IPS-20b (cell line): ENCODE measurements at regions not wholly inside any gene's neighbourhood (a gene's known extent, or its start where the extent isn't known, plus 50 kb on each side); places are given as distances from the start of the nearest gene placed in this dataset.
A peak's percentile ranks its signal among the peaks of the same experiment; 100 is the strongest.

Source experiments
- H3K27ac ChIP-seq: one replicate; pipeline ENCODE4 v1.5.1; 2013; ENCODE audit warnings: low read length
- H3K27me3 ChIP-seq: 2 replicates; pipeline ENCODE4 v1.6.1; 2013; ENCODE audit warnings: mild to moderate bottlenecking, low read length, inconsistent platforms; ENCODE audit not compliant: insufficient read depth
- H3K36me3 ChIP-seq: 2 replicates; pipeline ENCODE4 v1.6.1; 2013; ENCODE audit warnings: low read depth, mild to moderate bottlenecking, inconsistent platforms, low read length, moderate library complexity; ENCODE audit not compliant: insufficient read depth
- H3K4me1 ChIP-seq: 2 replicates; pipeline ENCODE4 v1.6.1; 2013; ENCODE audit warnings: mild to moderate bottlenecking, control low read depth, inconsistent platforms, low read length, moderate library complexity; ENCODE audit not compliant: insufficient read depth
- H3K4me3 ChIP-seq: 2 replicates; pipeline ENCODE4 v1.5.1; 2013; ENCODE audit warnings: mild to moderate bottlenecking, low read length, inconsistent platforms
- H3K9ac ChIP-seq: 2 replicates; pipeline ENCODE4 v1.6.1; 2013; ENCODE audit warnings: low read depth, mild to moderate bottlenecking, inconsistent platforms, low read length, moderate library complexity
- H3K9me3 ChIP-seq: 2 replicates; pipeline ENCODE4 v1.6.1; 2013; ENCODE audit warnings: mild to moderate bottlenecking, low read depth, low read length, inconsistent platforms; ENCODE audit not compliant: insufficient read depth

- Histone ChIP-seq H3K4me3 (no peak overlapping the region), H3K36me3 (no peaks in the 10 kb centered on the region), H3K4me1 (no peaks in the 10 kb centered on the region), H3K9me3 (no peaks in the 10 kb centered on the region; the same call in 1 of the 2 replicates), H3K27me3 (no peaks in the 10 kb centered on the region), H3K9ac (no peak overlapping the region), H3K27ac (no peak overlapping the region)
These were observed 176.6 kb upstream of the NECTIN3 start for GRCh38 chr3:110895054-110895453.

DNA sequence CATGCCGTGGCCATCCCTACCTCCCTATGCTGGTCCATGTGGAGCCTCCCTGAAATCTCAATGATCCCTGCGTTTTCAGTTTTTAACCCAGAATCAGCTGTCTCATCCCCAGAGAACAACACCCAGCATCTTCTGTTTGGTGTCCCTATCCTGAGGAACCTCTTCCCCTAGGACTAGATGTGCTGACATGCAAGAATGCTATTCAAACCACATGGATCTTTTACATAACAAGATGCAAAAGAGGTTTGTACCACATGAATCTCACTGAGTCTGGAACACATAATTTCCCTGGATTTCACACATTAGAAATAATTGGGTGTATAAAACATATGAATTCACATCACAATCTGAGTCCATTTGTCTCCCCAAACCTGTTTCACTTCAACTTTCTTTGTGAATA, 174.6 kb upstream of the NECTIN3 start:
- Histone ChIP-seq H3K36me3 (no peaks in the 10 kb centered on the region), H3K27me3 (no peaks in the 10 kb centered on the region), H3K27ac (no peak overlapping the region), H3K9me3 (no peaks in the 10 kb centered on the region; the same call in 1 of the 2 replicates), H3K9ac (no peak overlapping the region), H3K4me1 (no peaks in the 10 kb centered on the region), H3K4me3 (no peak overlapping the region)

- no peak overlapping the region for H3K27ac ChIP-seq
- H3K27me3 ChIP-seq, result no peaks in the 10 kb centered on the region
- no peaks in the 10 kb centered on the region for H3K4me1 ChIP-seq
- H3K4me3 ChIP-seq, result no peak overlapping the region
- H3K9me3 ChIP-seq, result no peaks in the 10 kb centered on the region
- no peaks in the 10 kb centered on the region for H3K36me3 ChIP-seq
- no peak overlapping the region for H3K9ac ChIP-seq
These were observed 171.0 kb upstream of the NECTIN3 start for GRCh38 chr3:110900576-110900975.

DNA sequence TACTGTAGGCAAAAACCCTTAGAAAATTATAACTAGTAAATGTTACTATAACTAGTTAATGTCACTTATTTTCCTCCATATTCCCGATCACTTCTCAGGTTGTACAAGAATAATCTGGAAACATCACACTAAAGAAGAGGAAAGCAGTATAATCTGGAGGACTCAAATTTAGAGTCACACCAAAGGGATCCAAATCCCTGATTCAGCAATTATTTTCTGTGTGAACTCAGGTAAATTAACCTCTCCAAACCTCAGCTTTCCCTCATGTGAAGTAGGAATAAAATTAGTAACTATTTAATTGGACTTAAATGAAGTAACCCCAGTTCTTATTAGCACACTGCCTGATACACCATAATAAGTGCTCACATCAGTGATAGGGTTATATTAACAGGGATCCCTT, 170.1 kb upstream of the NECTIN3 start:
- no peaks in the 10 kb centered on the region for H3K4me1 ChIP-seq
- no peaks in the 10 kb centered on the region for H3K9me3 ChIP-seq
- H3K36me3 ChIP-seq, result no peaks in the 10 kb centered on the region
- H3K9ac ChIP-seq, result no peak overlapping the region
- no peaks in the 10 kb centered on the region for H3K27me3 ChIP-seq
- no peak overlapping the region for H3K27ac ChIP-seq
- H3K4me3 ChIP-seq, result no peak overlapping the region

- H3K36me3 ChIP-seq, result no peaks in the 10 kb centered on the region
- no peaks in the 10 kb centered on the region for H3K9me3 ChIP-seq
- no peaks in the 10 kb centered on the region for H3K27me3 ChIP-seq
- H3K4me1 ChIP-seq, result no peaks in the 10 kb centered on the region
- H3K9ac ChIP-seq, result no peak overlapping the region
- H3K27ac ChIP-seq, result no peak overlapping the region
- no peak overlapping the region for H3K4me3 ChIP-seq
These were observed 169.0 kb upstream of the NECTIN3 start for GRCh38 chr3:110902453-110903085.

DNA sequence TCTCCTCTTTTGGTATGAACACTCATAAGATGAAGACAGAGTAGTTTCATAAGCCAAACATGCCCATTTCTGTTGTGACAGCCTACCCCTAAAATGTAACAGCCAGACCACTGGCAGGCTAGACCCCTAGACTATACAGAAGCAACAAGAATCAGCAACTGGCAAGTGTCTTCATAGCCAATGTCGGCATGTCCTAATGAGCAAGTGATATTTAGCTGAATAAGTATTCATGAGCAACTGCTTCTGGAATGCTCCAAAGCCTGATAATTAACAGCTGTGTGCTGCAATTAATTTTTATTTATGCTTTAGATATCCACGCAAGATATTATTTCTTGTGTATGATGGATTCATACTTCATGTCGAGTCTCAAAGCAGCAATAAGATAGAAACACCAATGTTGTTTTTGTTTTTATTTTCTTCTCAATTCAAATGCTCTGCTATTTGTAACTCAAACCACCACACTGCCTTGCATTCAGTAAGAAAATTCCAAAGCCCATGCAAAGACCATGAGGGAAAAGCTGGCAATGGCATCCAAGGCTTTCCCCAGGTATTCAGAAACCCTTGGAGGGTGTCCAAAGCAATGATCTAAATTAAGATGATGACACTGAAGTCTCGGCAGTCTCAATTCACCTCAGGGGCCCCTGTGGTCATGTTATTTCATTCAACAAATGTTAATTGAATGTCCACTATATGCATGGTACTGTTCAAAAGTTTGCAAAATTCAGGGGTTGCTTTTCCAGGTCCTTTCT, 167.7 kb upstream of the NECTIN3 start:
- no peaks in the 10 kb centered on the region for H3K36me3 ChIP-seq
- H3K27me3 ChIP-seq, result no peaks in the 10 kb centered on the region
- no peak overlapping the region for H3K27ac ChIP-seq
- no peaks in the 10 kb centered on the region for H3K4me1 ChIP-seq
- H3K4me3 ChIP-seq, result no peak overlapping the region
- no peak overlapping the region for H3K9ac ChIP-seq
- no peaks in the 10 kb centered on the region for H3K9me3 ChIP-seq

DNA sequence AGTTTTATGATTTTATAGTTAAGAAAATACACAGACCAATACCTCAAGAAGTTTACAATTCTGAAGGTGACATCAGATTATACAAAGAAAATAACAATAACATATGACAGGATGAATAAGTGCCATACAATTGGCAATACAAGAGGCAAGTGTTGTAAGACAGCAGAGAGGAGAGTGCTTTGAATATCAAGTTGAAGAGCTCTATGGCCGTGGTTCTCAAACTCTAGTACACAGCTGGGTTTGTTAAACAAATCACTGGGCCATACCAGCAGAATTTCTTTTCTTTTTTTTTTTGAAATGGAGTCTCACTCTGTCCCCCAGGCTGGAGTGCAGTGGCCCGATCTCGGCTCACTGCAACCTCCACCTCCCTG, 167.1 kb upstream of the NECTIN3 start:
- no peak overlapping the region for H3K9ac ChIP-seq
- no peaks in the 10 kb centered on the region for H3K9me3 ChIP-seq
- no peak overlapping the region for H3K27ac ChIP-seq
- H3K36me3 ChIP-seq, result no peaks in the 10 kb centered on the region
- H3K4me1 ChIP-seq, result peaks cover 2% of the 10 kb centered on the region; the same call in 1 of the 2 replicates
- no peak overlapping the region for H3K4me3 ChIP-seq
- no peaks in the 10 kb centered on the region for H3K27me3 ChIP-seq

GRCh38 chr3:110905121-110905520, 166.5 kb upstream of the NECTIN3 start:
- H3K4me3 ChIP-seq, result no peak overlapping the region
- H3K27ac ChIP-seq, result no peak overlapping the region
- peaks cover 8% of the 10 kb centered on the region for H3K4me1 ChIP-seq

GRCh38 chr3:110909839-110910238, 161.8 kb upstream of the NECTIN3 start:
- no peaks in the 10 kb centered on the region for H3K27me3 ChIP-seq

More at GRCh38 chr3:110905121-110905520, 166.5 kb upstream of the NECTIN3 start:
- Histone ChIP-seq H3K9ac (no peak overlapping the region), H3K36me3 (no peaks in the 10 kb centered on the region), H3K9me3 (no peaks in the 10 kb centered on the region), H3K27me3 (no peaks in the 10 kb centered on the region)

GRCh38 chr3:110910346-110910955, 161.2 kb upstream of the NECTIN3 start:
- H3K4me1 ChIP-seq, result peaks cover 8% of the 10 kb centered on the region
- no peak overlapping the region for H3K4me3 ChIP-seq
- H3K9ac ChIP-seq, result no peak overlapping the region
- H3K27ac ChIP-seq, result no peak overlapping the region
- no peaks in the 10 kb centered on the region for H3K9me3 ChIP-seq
- H3K27me3 ChIP-seq, result no peaks in the 10 kb centered on the region
- H3K36me3 ChIP-seq, result no peaks in the 10 kb centered on the region

More at GRCh38 chr3:110909839-110910238, 161.8 kb upstream of the NECTIN3 start:
- H3K27ac ChIP-seq, result no peak overlapping the region
- H3K9ac ChIP-seq, result no peak overlapping the region
- H3K4me3 ChIP-seq, result no peak overlapping the region
- H3K36me3 ChIP-seq, result no peaks in the 10 kb centered on the region
- no peaks in the 10 kb centered on the region for H3K9me3 ChIP-seq
- H3K4me1 ChIP-seq, result peaks cover 8% of the 10 kb centered on the region

GRCh38 chr3:110918963-110919362, 152.7 kb upstream of the NECTIN3 start:
- H3K27ac ChIP-seq, result no peak overlapping the region
- H3K9me3 ChIP-seq, result peaks cover 16% of the 10 kb centered on the region
- no peaks in the 10 kb centered on the region for H3K27me3 ChIP-seq
- peak overlapping the region; percentile 2; the same call in 1 of the 2 replicates for H3K9ac ChIP-seq
- no peaks in the 10 kb centered on the region for H3K36me3 ChIP-seq
- peaks cover 21% of the 10 kb centered on the region for H3K4me1 ChIP-seq
- peak overlapping the region; percentile 22; the same call in 1 of the 2 replicates for H3K4me3 ChIP-seq

- Histone ChIP-seq H3K27ac (no peak overlapping the region), H3K4me3 (no peak overlapping the region), H3K9me3 (no peaks in the 10 kb centered on the region), H3K36me3 (no peaks in the 10 kb centered on the region), H3K4me1 (no peaks in the 10 kb centered on the region), H3K9ac (no peak overlapping the region), H3K27me3 (no peaks in the 10 kb centered on the region)
These were observed 145.8 kb upstream of the NECTIN3 start for GRCh38 chr3:110925798-110926197.
